H9 (cell line): ENCODE measurements at regions not wholly inside any gene's neighbourhood (a gene's known extent, or its start where the extent isn't known, plus 50 kb on each side); places are given as distances from the start of the nearest gene placed in this dataset.

Experiments
- DNase-seq: peaks from one replicate; pipeline ENCODE4 v3.0.0-alpha.2; 2017
- H2AFZ ChIP-seq: one replicate; pipeline ENCODE4 v1.6.1; 2013; ENCODE audit warnings: mild to moderate bottlenecking, low read length, control low read depth, moderate library complexity
- H2AK5ac ChIP-seq: 2 replicates; pipeline ENCODE4 v1.6.1; 2013; ENCODE audit warnings: low read length, control low read depth, mixed read lengths; ENCODE audit not compliant: insufficient read length
- H2BK120ac ChIP-seq: one replicate; pipeline ENCODE4 v1.6.1; 2013; ENCODE audit warnings: low read depth, mild to moderate bottlenecking, low read length, control low read depth, inconsistent platforms; ENCODE audit not compliant: poor library complexity, severe bottlenecking
- H2BK12ac ChIP-seq: 2 replicates; pipeline ENCODE4 v1.6.1; 2013; ENCODE audit warnings: low read length, control low read depth, mixed read lengths, low read depth; ENCODE audit not compliant: insufficient read length
- H2BK15ac ChIP-seq: 2 replicates; pipeline ENCODE4 v1.6.1; 2013; ENCODE audit warnings: low read depth, low read length, control low read depth
- H2BK20ac ChIP-seq: one replicate; pipeline ENCODE4 v1.6.1; 2013; ENCODE audit warnings: low read depth, mild to moderate bottlenecking, low read length, control low read depth, inconsistent platforms; ENCODE audit not compliant: poor library complexity, severe bottlenecking
- H2BK5ac ChIP-seq: 2 replicates; pipeline ENCODE4 v1.6.1; 2013; ENCODE audit warnings: low read length, control low read depth, mixed read lengths; ENCODE audit not compliant: insufficient read length
- H3K14ac ChIP-seq: 2 replicates; pipeline ENCODE4 v1.6.1; 2013; ENCODE audit warnings: low read length, control low read depth; ENCODE audit not compliant: insufficient read depth
- H3K18ac ChIP-seq: 2 replicates; pipeline ENCODE4 v1.6.1; 2013; ENCODE audit warnings: low read depth, mild to moderate bottlenecking, mixed read lengths, low read length, control low read depth; ENCODE audit not compliant: insufficient read length
- H3K23ac ChIP-seq: 2 replicates; pipeline ENCODE4 v1.6.1; 2013; ENCODE audit warnings: low read length, control low read depth, mixed read lengths, low read depth; ENCODE audit not compliant: insufficient read length
- H3K23me2 ChIP-seq: 2 replicates; pipeline ENCODE4 v1.6.1; 2013; ENCODE audit warnings: low read depth, mild to moderate bottlenecking, mixed read lengths, low read length, control low read depth; ENCODE audit not compliant: insufficient read length, poor library complexity, severe bottlenecking
- H3K27ac ChIP-seq: 2 replicates; pipeline ENCODE4 v1.5.1; 2013; ENCODE audit warnings: low read length, control low read depth, mixed read lengths, low read depth; ENCODE audit not compliant: insufficient read length
- H3K27me3 ChIP-seq: 2 replicates; pipeline ENCODE4 v1.6.1; 2013; ENCODE audit warnings: low read length, control low read depth, inconsistent platforms; ENCODE audit not compliant: insufficient read depth
- H3K4ac ChIP-seq: 2 replicates; pipeline ENCODE4 v1.6.1; 2013; ENCODE audit warnings: low read depth, mild to moderate bottlenecking, control low read depth, inconsistent platforms, low read length, moderate library complexity
- H3K4me1 ChIP-seq: 2 replicates; pipeline ENCODE4 v1.6.1; 2013; ENCODE audit warnings: low read length, control low read depth, inconsistent platforms; ENCODE audit not compliant: insufficient read depth
- H3K4me2 ChIP-seq: 2 replicates; pipeline ENCODE4 v1.6.1; 2013; ENCODE audit warnings: low read length, control low read depth, mixed read lengths; ENCODE audit not compliant: insufficient read length, insufficient read depth
- H3K56ac ChIP-seq: 2 replicates; pipeline ENCODE4 v1.6.1; 2013; ENCODE audit warnings: low read depth, mild to moderate bottlenecking, mixed read lengths, low read length, control low read depth; ENCODE audit not compliant: insufficient read length
- H3K79me1 ChIP-seq: 2 replicates; pipeline ENCODE4 v1.6.1; 2013; ENCODE audit warnings: low read depth, mild to moderate bottlenecking, moderate library complexity, low read length, control low read depth, inconsistent platforms; ENCODE audit not compliant: insufficient read depth, poor library complexity, severe bottlenecking
- H3K79me2 ChIP-seq: 2 replicates; pipeline ENCODE4 v1.6.1; 2013; ENCODE audit warnings: low read length, control low read depth, inconsistent platforms; ENCODE audit not compliant: insufficient read depth
- H3K9ac ChIP-seq: 2 replicates; pipeline ENCODE4 v1.6.1; 2013; ENCODE audit warnings: low read length, control low read depth, mixed read lengths; ENCODE audit not compliant: insufficient read length; ENCODE audit errors: extremely low read depth
- H3K9me3 ChIP-seq: one replicate; pipeline ENCODE4 v1.6.1; 2013; ENCODE audit warnings: low read depth, low read length, inconsistent platforms; ENCODE audit not compliant: control insufficient read depth
- H3T11ph ChIP-seq: one replicate; pipeline ENCODE4 v1.6.1; 2013; ENCODE audit warnings: mild to moderate bottlenecking, low read length, control low read depth, inconsistent platforms
- H4K20me1 ChIP-seq: one replicate; pipeline ENCODE4 v1.6.1; 2013; ENCODE audit not compliant: control insufficient read depth, insufficient read length, insufficient read depth
- H4K5ac ChIP-seq: 2 replicates; pipeline ENCODE4 v1.6.1; 2013; ENCODE audit warnings: low read depth, mild to moderate bottlenecking, mixed read lengths, low read length, control low read depth; ENCODE audit not compliant: insufficient read length
- H4K8ac ChIP-seq: replicated peaks from 2 replicates; pipeline ENCODE4 v1.6.1; 2013; ENCODE audit warnings: low read length, control low read depth, mixed read lengths, low read depth; ENCODE audit not compliant: insufficient read length
- H4K91ac ChIP-seq: 2 replicates; pipeline ENCODE4 v1.6.1; 2013; ENCODE audit warnings: low read depth, mild to moderate bottlenecking, moderate library complexity, mixed read lengths, low read length, control low read depth; ENCODE audit not compliant: insufficient read length
- H3K27ac Mint-ChIP-seq, 3 experiments: 2 replicates in 2 of 3; 3 replicates in 1 of 3; pipeline ENCODE4 v1.8.0; 2020 to 2021; ENCODE audit warnings: mixed read lengths in 3 of 3, mild to moderate bottlenecking in 1 of 3, moderate library complexity in 1 of 3
- H3K27me3 Mint-ChIP-seq: 2 replicates; pipeline ENCODE4 v1.8.0; 2021; ENCODE audit warnings: low read depth, mild to moderate bottlenecking, moderate library complexity, mixed read lengths
- H3K36me3 Mint-ChIP-seq, 3 experiments: 2 replicates in 2 of 3; 3 replicates in 1 of 3; pipeline ENCODE4 v1.8.0; 2020 to 2021; ENCODE audit warnings: low read depth in 3 of 3, mixed read lengths in 3 of 3; ENCODE audit not compliant: insufficient read depth in 1 of 3
- H3K4me1 Mint-ChIP-seq, 2 experiments: 2 replicates each; pipeline ENCODE4 v1.8.0; 2020; ENCODE audit warnings: mixed read lengths in 2 of 2
- H3K4me3 Mint-ChIP-seq, 2 experiments: 2 replicates in 1 of 2; 3 replicates in 1 of 2; pipeline ENCODE4 v1.8.0; 2020 to 2021; ENCODE audit warnings: mild to moderate bottlenecking in 2 of 2, mixed read lengths in 2 of 2, moderate library complexity in 1 of 2
- H3K9me3 Mint-ChIP-seq, 2 experiments: 2 replicates in 1 of 2; 3 replicates in 1 of 2; pipeline ENCODE4 v1.8.0; 2020; ENCODE audit warnings: mild to moderate bottlenecking in 2 of 2, mixed read lengths in 2 of 2, moderate library complexity in 1 of 2
- WGBS: extraction: QIAGEN DNeasy Blood & Tissue Kit; methylation state at CpG from one replicate; pipeline ENCODE4 v1.1.7; 2013; ENCODE audit warnings: missing lambda C conversion rate, low lambda C conversion rate, mixed read lengths; ENCODE audit not compliant: insufficient read length; ENCODE audit errors: extremely low coverage; 5-methylcytosine and 5-hydroxymethylcytosine counted together
- TF ChIP-seq, protein P1 (sequence below): fragments of 200-600 bp; sonication (generic); conservative IDR thresholded peaks from 3 replicates; pipeline ENCODE4 v1.8.0; 2021; ENCODE audit warnings: antibody characterized with exemption, mild to moderate bottlenecking

DNA sequence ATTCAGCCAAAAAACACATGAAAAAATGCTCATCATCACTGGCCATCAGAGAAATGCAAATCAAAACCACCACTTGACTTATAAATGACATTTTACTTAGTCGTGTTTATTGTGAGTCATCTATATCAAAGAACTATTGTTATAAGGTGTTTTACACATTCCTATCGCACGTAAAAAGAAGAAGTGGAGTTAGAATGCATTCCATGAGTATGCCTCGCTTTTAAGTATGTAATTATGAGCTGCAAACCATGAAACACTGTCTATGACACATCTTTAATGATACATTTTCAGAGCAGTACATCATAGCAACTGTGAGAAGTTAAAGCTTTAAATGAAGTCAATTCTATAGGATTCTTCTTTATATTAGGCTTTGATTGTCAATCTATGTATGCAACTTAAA lies 614.3 kb upstream of the ADAMTS5 start:
- H3K4me1 ChIP-seq: no peaks in the 10 kb centered on the region
- H3K27ac ChIP-seq: no peak overlapping the region
- H3K18ac ChIP-seq: no peak overlapping the region
- no peak overlapping the region for H2BK120ac ChIP-seq
- H3K79me1 ChIP-seq: no peaks in the 10 kb centered on the region
- H2BK20ac ChIP-seq: no peak overlapping the region
- Mint-ChIP-seq H3K9me3 (no peaks in the 10 kb centered on the region; a peak in 1 of 5 replicates), H3K27me3 (no peaks in the 10 kb centered on the region), H3K36me3 (0 out of 7 replicates have a peak, but pooled peaks cover 0 to 2% (median 0%) of the 10 kb centered on the region in 3 experiments), H3K4me1 (no peaks in the 10 kb centered on the region), H3K27ac (no peak overlapping the region), H3K4me3 (no peak overlapping the region)
- WGBS: no CpG with 5 or more reads among the region's 4 CpGs
- no peak overlapping the region for H3K23ac ChIP-seq
- H4K8ac ChIP-seq: no peak overlapping the region
- H3K56ac ChIP-seq: no peak overlapping the region
- H3K23me2 ChIP-seq: no peaks in the 10 kb centered on the region
- H2AK5ac ChIP-seq: no peak overlapping the region
- no peak overlapping the region for H2BK5ac ChIP-seq
- no peak overlapping the region for H3K4me2 ChIP-seq
- no peak overlapping the region for H3K14ac ChIP-seq
- no peak for DNase-seq
- no peak overlapping the region for H2BK12ac ChIP-seq
- H3T11ph ChIP-seq: no peak overlapping the region
- H3K79me2 ChIP-seq: no peaks in the 10 kb centered on the region
- H2BK15ac ChIP-seq: no peak overlapping the region
- TF ChIP-seq, protein P1, sequence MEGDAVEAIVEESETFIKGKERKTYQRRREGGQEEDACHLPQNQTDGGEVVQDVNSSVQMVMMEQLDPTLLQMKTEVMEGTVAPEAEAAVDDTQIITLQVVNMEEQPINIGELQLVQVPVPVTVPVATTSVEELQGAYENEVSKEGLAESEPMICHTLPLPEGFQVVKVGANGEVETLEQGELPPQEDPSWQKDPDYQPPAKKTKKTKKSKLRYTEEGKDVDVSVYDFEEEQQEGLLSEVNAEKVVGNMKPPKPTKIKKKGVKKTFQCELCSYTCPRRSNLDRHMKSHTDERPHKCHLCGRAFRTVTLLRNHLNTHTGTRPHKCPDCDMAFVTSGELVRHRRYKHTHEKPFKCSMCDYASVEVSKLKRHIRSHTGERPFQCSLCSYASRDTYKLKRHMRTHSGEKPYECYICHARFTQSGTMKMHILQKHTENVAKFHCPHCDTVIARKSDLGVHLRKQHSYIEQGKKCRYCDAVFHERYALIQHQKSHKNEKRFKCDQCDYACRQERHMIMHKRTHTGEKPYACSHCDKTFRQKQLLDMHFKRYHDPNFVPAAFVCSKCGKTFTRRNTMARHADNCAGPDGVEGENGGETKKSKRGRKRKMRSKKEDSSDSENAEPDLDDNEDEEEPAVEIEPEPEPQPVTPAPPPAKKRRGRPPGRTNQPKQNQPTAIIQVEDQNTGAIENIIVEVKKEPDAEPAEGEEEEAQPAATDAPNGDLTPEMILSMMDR: no peak
- H4K91ac ChIP-seq: no peak overlapping the region
- H4K5ac ChIP-seq: no peak overlapping the region
- no peaks in the 10 kb centered on the region for H3K27me3 ChIP-seq
- H3K9ac ChIP-seq: no peak overlapping the region
- H3K4ac ChIP-seq: no peak overlapping the region
- no peaks in the 10 kb centered on the region for H4K20me1 ChIP-seq
- no peak overlapping the region for H2AFZ ChIP-seq
- no peaks in the 10 kb centered on the region for H3K9me3 ChIP-seq
